Ishikawa (cell line): ENCODE measurements at regions not wholly inside any gene's neighbourhood (a gene's known extent, or its start where the extent isn't known, plus 50 kb on each side); places are given as distances from the start of the nearest gene placed in this dataset.

Experiments used
- CEBPB ChIP-seq: IDR thresholded peaks from 2 replicates; pipeline ENCODE4 v1.6.1; 2012
- EGR1 ChIP-seq: IDR thresholded peaks from 2 replicates; pipeline ENCODE4 v1.6.1; 2012
- EP300 ChIP-seq: IDR thresholded peaks from 2 replicates; pipeline ENCODE4 v1.6.1; 2012; ENCODE audit warnings: borderline replicate concordance
- FOXM1 ChIP-seq: IDR thresholded peaks from 2 replicates; pipeline ENCODE4 v1.6.1; 2012; ENCODE audit warnings: low read depth, borderline replicate concordance
- MAX ChIP-seq: IDR thresholded peaks from 2 replicates; pipeline ENCODE4 v1.6.1; 2012
- NFIC ChIP-seq: IDR thresholded peaks from 2 replicates; pipeline ENCODE4 v1.6.1; 2012
- RAD21 ChIP-seq: IDR thresholded peaks from 2 replicates; pipeline ENCODE4 v1.6.1; 2012; ENCODE audit warnings: low read depth
- REST ChIP-seq: IDR thresholded peaks from 2 replicates; pipeline ENCODE4 v1.6.1; 2012; ENCODE audit warnings: low read depth, mild to moderate bottlenecking
- TAF1 ChIP-seq: IDR thresholded peaks from 2 replicates; pipeline ENCODE4 v1.6.1; 2012; ENCODE audit warnings: low read depth, mild to moderate bottlenecking
- TCF12 ChIP-seq: IDR thresholded peaks from 2 replicates; pipeline ENCODE4 v1.6.1; 2012; ENCODE audit warnings: low read depth
- TEAD4 ChIP-seq: IDR thresholded peaks from 2 replicates; pipeline ENCODE4 v1.6.1; 2012
- USF1 ChIP-seq: IDR thresholded peaks from 2 replicates; pipeline ENCODE4 v1.6.1; 2012
- YY1 ChIP-seq: IDR thresholded peaks from 2 replicates; pipeline ENCODE4 v1.6.1; 2012; ENCODE audit warnings: low read depth
- ZBTB7A ChIP-seq: IDR thresholded peaks from 2 replicates; pipeline ENCODE4 v1.6.1; 2012; ENCODE audit warnings: low read depth

- no peak for TF ChIP-seq TCF12
- TF ChIP-seq EGR1 = no peak
- TF ChIP-seq TAF1 = no peak
- TF ChIP-seq FOXM1 = no peak
- TF ChIP-seq TEAD4 = no peak
- TF ChIP-seq CEBPB = no peak
- TF ChIP-seq EP300 = no peak
- TF ChIP-seq ZBTB7A = no peak
- no peak for TF ChIP-seq NFIC
- no peak for TF ChIP-seq REST
- no peak for TF ChIP-seq RAD21
- no peak for TF ChIP-seq MAX
- no peak for TF ChIP-seq USF1
- no peak for TF ChIP-seq YY1
Observed at GRCh38 chr10:93221521-93221920, 147.8 kb downstream of the CYP26A1 start.
